ENCODE measurements at regions not wholly inside any gene's neighbourhood (a gene's known extent, or its start where the extent isn't known, plus 50 kb on each side); places are given as distances from the start of the nearest gene placed in this dataset.
"Not testable (repeated sequence)": the region's sequence is repeated elsewhere in the genome, so short reads cannot be mapped to it uniquely, and the experiment has no call there.

DNA sequence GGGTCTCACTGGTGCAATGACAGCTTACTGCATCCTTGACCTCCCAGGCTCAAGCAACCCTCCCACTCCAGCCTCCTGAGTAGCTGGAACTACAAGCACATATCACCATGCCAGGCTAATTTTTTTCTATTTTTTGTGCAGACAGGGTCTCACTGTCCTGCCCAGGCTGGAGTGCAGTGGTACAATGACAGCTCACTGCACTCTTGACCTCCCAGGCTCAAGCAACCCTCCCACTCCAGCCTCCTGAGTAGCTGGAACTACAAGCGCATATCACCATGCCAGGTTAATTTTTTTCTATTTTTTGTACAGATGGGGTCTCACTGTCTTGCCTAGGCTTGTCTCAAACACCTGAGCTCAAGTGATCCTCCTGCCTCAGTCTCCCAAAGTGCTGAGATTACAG, 74.0 kb downstream of the GASK1B start:
- no peak overlapping the region for H3K4me3 ChIP-seq (ENCODE audit: low read depth, low read length)
- no peak for DNase-seq (ENCODE audit: low read depth)
- TF ChIP-seq, protein P1, sequence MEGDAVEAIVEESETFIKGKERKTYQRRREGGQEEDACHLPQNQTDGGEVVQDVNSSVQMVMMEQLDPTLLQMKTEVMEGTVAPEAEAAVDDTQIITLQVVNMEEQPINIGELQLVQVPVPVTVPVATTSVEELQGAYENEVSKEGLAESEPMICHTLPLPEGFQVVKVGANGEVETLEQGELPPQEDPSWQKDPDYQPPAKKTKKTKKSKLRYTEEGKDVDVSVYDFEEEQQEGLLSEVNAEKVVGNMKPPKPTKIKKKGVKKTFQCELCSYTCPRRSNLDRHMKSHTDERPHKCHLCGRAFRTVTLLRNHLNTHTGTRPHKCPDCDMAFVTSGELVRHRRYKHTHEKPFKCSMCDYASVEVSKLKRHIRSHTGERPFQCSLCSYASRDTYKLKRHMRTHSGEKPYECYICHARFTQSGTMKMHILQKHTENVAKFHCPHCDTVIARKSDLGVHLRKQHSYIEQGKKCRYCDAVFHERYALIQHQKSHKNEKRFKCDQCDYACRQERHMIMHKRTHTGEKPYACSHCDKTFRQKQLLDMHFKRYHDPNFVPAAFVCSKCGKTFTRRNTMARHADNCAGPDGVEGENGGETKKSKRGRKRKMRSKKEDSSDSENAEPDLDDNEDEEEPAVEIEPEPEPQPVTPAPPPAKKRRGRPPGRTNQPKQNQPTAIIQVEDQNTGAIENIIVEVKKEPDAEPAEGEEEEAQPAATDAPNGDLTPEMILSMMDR (IDR thresholded peaks at IDR 0.05; ENCODE audit: control insufficient read depth, extremely low read depth, insufficient read depth): no peak

DNA sequence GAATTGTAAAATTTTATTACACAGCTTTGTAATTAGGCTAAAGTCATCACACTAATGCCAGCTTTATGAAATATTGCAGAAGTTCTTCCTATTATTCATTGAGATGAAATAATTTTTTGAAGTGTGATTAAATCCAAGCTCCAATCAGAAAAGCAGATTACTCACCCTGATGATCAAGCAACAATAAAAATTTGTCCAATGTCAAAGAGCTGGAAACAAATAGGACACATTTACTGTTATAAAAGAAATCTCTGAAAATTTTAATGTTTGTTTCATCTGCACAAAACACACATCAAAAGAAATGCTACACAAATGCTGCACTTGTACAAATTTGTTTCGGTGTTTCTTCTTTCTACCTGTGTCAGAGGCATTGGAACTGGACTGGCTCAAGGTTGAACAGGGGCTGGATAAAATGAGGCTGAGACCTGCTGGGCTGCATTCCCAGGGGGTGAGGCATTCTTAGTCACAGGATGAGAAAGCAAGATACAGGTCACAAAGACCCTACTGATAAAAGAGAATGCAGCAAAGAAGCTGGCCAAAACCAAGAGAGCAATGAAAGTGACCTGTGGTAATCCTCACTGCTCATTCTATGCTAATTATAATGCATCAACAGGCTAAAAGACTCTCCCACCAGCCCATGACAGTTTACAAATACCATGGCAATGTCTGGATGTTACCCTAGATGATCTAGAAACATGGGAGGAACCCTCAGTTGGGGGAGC, 78.3 kb downstream of the GASK1B start:
- TF ChIP-seq, protein P1 (IDR thresholded peaks at IDR 0.05; ENCODE audit: control insufficient read depth, extremely low read depth, insufficient read depth): no peak
- no peak overlapping the region for H3K4me3 ChIP-seq (ENCODE audit: low read depth, low read length)
- no peak for DNase-seq (ENCODE audit: low read depth)

DNA sequence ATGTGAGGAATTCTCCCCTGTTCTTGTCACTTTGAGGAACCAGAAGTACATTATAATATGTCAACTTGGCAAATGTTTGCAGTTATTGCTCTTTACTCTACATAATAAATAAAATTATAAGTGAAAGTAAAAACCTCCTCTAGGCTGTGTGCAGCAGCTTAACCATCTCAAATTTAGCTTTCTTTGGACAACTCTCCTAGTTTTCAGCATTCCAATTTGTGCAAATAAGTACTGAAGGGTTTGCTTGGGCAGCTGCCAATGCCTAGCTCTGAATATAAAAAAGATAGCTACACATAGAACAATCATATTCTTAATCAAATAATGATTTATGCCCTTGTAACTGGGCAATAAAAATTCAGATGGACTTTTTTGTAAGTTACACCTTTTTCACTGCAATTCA, 82.5 kb downstream of the GASK1B start:
- TF ChIP-seq, protein P1 (IDR thresholded peaks at IDR 0.05; ENCODE audit: control insufficient read depth, extremely low read depth, insufficient read depth): no peak
- peak; percentile 71 for DNase-seq (ENCODE audit: low read depth)
- H3K4me3 ChIP-seq (ENCODE audit: low read depth, low read length): peak overlapping the region; percentile 23; the same call in 1 of the 2 replicates

DNA sequence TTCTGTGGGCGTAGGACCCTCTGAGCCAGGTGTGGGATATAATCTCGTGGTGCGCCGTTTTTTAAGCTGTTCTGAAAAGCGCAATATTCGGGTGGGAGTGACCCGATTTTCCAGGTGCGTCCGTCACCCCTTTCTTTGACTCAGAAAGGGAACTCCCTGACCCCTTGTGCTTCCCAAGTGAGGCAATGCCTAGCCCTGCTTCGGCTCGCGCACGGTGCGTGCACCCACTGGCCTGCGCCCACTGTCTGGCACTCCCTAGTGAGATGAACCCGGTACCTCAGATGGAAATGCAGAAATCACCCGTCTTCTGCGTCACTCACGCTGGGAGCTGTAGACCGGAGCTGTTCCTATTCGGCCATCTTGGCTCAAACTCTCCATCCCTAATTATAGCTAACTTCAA, 82.9 kb downstream of the GASK1B start:
- H3K4me3 ChIP-seq (ENCODE audit: low read depth, low read length); DNase-seq (ENCODE audit: low read depth): not testable (repeated sequence)

DNA sequence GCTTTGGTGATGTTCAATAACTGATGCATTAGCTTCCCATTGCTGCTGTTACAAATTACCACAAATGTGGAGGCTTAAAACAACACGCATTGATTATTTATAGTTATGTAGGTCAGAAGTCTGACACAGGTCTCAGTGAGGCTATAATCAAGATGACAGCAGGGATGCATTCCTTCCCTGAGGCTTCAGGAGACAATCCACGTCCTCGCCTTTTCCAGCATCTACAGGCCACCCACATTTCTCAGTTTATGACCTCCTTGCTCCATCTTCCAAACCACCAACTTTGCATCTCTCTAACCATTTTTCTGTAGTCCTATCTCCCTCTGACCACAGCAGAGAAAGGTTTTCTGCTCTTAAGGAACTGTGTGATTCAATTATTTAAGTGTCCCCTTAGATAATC, 92.5 kb downstream of the GASK1B start:
- H3K4me3 ChIP-seq (ENCODE audit: low read depth, low read length): no peak overlapping the region
- TF ChIP-seq, protein P1 (IDR thresholded peaks at IDR 0.05; ENCODE audit: control insufficient read depth, extremely low read depth, insufficient read depth): no peak
- no peak for DNase-seq (ENCODE audit: low read depth)

DNA sequence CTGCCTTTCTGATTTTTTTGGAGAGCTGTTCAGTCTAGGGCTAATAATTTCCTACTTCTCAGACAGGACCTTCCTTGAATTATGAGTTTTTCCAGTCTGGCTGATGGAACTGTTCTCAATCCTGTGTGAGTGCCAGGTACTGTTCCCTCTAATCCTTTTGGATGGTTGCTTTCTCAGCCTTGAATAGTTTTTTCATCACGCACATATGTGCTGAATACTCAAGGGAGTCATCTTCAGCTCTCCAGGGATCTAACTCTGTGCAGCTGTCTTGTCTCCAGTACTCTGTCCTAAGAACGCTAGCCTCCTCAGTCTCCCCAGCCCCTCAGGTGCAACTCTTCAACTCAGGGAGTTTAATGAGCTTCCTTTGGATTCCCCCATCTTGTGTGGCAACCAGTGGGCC, 93.2 kb downstream of the GASK1B start:
- no peak overlapping the region for H3K4me3 ChIP-seq (ENCODE audit: low read depth, low read length)
- TF ChIP-seq, protein P1 (IDR thresholded peaks at IDR 0.05; ENCODE audit: control insufficient read depth, extremely low read depth, insufficient read depth): no peak
- no peak for DNase-seq (ENCODE audit: low read depth)

DNA sequence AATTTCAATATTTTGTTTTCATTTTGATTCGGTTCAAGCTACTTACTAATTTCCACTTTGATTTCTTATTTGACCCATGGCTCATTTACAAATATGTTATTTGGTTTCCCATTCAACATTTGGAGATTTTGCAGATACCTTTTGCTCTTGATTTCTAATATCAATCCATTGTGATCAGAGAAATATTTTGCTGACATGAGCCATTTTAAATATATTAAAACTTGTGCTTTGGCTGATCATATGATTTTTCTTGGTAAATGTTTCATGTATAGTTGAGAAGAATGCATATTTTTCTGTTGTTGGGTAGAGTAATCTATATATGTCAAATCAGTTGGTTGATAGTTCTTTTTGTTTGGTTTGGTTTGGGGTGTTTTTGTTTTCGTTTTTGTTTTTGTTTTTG, 95.0 kb downstream of the GASK1B start:
- no peak overlapping the region for H3K4me3 ChIP-seq (ENCODE audit: low read depth, low read length)
- no peak for DNase-seq (ENCODE audit: low read depth)
- TF ChIP-seq, protein P1 (IDR thresholded peaks at IDR 0.05; ENCODE audit: control insufficient read depth, extremely low read depth, insufficient read depth): no peak
